ENCODE measurements at regions not wholly inside any gene's neighbourhood (a gene's known extent, or its start where the extent isn't known, plus 50 kb on each side); places are given as distances from the start of the nearest gene placed in this dataset.

DNA sequence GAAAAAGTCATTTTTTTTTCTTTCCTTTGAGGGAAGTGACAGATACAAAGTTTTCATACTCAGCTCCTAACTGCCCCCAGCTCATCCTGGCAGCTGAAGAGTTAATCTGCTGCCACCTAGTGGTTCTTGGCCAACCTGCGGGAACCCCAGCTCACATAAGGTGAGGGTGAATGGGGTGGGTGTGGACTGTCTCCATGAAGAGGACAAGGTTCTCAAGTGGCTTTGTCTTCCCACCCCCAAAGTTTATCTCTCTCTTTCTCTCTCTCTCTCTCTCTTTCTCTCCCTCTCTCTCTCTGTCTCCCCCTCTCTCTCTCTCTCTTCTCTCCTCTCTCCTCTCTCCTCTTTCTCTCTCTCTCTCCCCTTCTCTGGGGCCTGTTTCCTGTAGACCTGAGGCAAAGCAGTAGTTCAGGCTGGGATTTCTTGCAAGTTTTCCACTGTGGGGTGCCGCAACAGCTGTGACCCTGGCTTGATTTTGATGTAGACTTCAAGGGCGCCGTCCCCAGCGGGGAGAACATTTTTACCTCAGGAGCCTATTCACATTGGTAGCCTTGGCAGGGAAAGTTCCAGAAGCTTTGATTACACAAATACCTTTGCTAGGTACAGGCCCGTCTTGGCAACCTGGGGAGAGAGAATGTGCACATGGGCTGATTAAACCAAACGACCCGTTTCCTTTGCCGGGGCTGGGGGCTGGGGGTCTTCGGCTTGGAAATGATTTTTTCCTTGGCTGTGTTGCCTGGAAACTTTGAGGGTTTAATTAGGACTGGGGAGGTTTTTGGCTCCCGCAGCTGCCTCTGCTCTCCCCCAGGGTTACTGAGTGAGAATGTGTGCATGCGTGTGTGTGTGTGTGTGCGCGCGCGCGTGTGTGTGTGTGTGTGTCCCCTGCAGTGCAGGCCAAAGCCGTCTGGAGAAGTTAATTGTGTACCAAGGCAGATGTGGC, 135.9 kb downstream of the TM2D1 start:
- TF ChIP-seq, protein P1, sequence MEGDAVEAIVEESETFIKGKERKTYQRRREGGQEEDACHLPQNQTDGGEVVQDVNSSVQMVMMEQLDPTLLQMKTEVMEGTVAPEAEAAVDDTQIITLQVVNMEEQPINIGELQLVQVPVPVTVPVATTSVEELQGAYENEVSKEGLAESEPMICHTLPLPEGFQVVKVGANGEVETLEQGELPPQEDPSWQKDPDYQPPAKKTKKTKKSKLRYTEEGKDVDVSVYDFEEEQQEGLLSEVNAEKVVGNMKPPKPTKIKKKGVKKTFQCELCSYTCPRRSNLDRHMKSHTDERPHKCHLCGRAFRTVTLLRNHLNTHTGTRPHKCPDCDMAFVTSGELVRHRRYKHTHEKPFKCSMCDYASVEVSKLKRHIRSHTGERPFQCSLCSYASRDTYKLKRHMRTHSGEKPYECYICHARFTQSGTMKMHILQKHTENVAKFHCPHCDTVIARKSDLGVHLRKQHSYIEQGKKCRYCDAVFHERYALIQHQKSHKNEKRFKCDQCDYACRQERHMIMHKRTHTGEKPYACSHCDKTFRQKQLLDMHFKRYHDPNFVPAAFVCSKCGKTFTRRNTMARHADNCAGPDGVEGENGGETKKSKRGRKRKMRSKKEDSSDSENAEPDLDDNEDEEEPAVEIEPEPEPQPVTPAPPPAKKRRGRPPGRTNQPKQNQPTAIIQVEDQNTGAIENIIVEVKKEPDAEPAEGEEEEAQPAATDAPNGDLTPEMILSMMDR (IDR thresholded peaks at IDR 0.05): peak; percentile 66 to 87 (median 79)
- no peak for TF ChIP-seq POLR2A (IDR thresholded peaks at IDR 0.05)

Data from body of pancreas (tissue), 4 donors.